ENCODE measurements at regions not wholly inside any gene's neighbourhood (a gene's known extent, or its start where the extent isn't known, plus 50 kb on each side); places are given as distances from the start of the nearest gene placed in this dataset.
"Not testable (repeated sequence)": the region's sequence is repeated elsewhere in the genome, so short reads cannot be mapped to it uniquely, and the experiment has no call there.

- no peak for DNase-seq (ENCODE audit: low spot score)
Measured at GRCh38 chr14:45838597-45838996, 585.6 kb upstream of the MIS18BP1 start.

GRCh38 chr14:45819107-45819506 lies 566.1 kb upstream of the MIS18BP1 start:
- no peak for DNase-seq (ENCODE audit: low spot score)

- DNase-seq (ENCODE audit: low spot score), result no peak
Measured at GRCh38 chr14:45811155-45811554, 558.2 kb upstream of the MIS18BP1 start.

- DNase-seq (ENCODE audit: low spot score), result no peak
Measured at GRCh38 chr14:45810152-45810872, 557.3 kb upstream of the MIS18BP1 start.

GRCh38 chr14:45807178-45807899 lies 554.3 kb upstream of the MIS18BP1 start:
- no peak for DNase-seq (ENCODE audit: low spot score)

- DNase-seq (ENCODE audit: low spot score), result no peak
Measured at GRCh38 chr14:45799511-45799910, 546.5 kb upstream of the MIS18BP1 start.

GRCh38 chr14:45798659-45799058 lies 545.7 kb upstream of the MIS18BP1 start:
- DNase-seq (ENCODE audit: low spot score), result no peak

- not testable (repeated sequence) for DNase-seq (ENCODE audit: low spot score)
Measured at GRCh38 chr14:45796006-45796405, 543.0 kb upstream of the MIS18BP1 start.

- DNase-seq (ENCODE audit: low spot score), result no peak
Measured at GRCh38 chr14:45793081-45793480, 540.1 kb upstream of the MIS18BP1 start.

GRCh38 chr14:45790293-45790692 lies 537.3 kb upstream of the MIS18BP1 start:
- DNase-seq (ENCODE audit: low spot score), result no peak

GRCh38 chr14:45787167-45787566 lies 534.2 kb upstream of the MIS18BP1 start:
- no peak for DNase-seq (ENCODE audit: low spot score)

- DNase-seq (ENCODE audit: low spot score), result no peak
Measured at GRCh38 chr14:45786266-45786665, 533.3 kb upstream of the MIS18BP1 start.

GRCh38 chr14:45785240-45785639 lies 532.2 kb upstream of the MIS18BP1 start:
- DNase-seq (ENCODE audit: low spot score), result no peak

- no peak for DNase-seq (ENCODE audit: low spot score)
Measured at GRCh38 chr14:45766247-45766646, 513.2 kb upstream of the MIS18BP1 start.

GRCh38 chr14:45757655-45758054 lies 504.7 kb upstream of the MIS18BP1 start:
- DNase-seq (ENCODE audit: low spot score), result no peak

GRCh38 chr14:45756412-45756811 lies 503.4 kb upstream of the MIS18BP1 start:
- not testable (repeated sequence) for DNase-seq (ENCODE audit: low spot score)

- no peak for DNase-seq (ENCODE audit: low spot score)
Measured at GRCh38 chr14:45743884-45744283, 490.9 kb upstream of the MIS18BP1 start.

GRCh38 chr14:45742187-45742586 lies 489.2 kb upstream of the MIS18BP1 start:
- DNase-seq (ENCODE audit: low spot score), result no peak

- no peak for DNase-seq (ENCODE audit: low spot score)
Measured at GRCh38 chr14:45728434-45729225, 475.6 kb upstream of the MIS18BP1 start.

- no peak for DNase-seq (ENCODE audit: low spot score)
Measured at GRCh38 chr14:45727133-45727532, 474.1 kb upstream of the MIS18BP1 start.

- DNase-seq (ENCODE audit: low spot score), result no peak
Measured at GRCh38 chr14:45721472-45721871, 468.5 kb upstream of the MIS18BP1 start.

GRCh38 chr14:45716572-45716971 lies 463.6 kb upstream of the MIS18BP1 start:
- no peak for DNase-seq (ENCODE audit: low spot score)

- DNase-seq (ENCODE audit: low spot score), result no peak
Measured at GRCh38 chr14:45715946-45716345, 462.9 kb upstream of the MIS18BP1 start.

Data from activated CD4-positive, alpha-beta T cell treated with anti-CD3 and anti-CD28 coated beads, Interleukin-2, Interleukin-4, amounts not matched to agents 100 ng/mL and 50 ng/mL, durations not matched to agents 16 hours and 8 hours (primary cell).